ENCODE measurements at regions not wholly inside any gene's neighbourhood (a gene's known extent, or its start where the extent isn't known, plus 50 kb on each side); places are given as distances from the start of the nearest gene placed in this dataset.

DNA sequence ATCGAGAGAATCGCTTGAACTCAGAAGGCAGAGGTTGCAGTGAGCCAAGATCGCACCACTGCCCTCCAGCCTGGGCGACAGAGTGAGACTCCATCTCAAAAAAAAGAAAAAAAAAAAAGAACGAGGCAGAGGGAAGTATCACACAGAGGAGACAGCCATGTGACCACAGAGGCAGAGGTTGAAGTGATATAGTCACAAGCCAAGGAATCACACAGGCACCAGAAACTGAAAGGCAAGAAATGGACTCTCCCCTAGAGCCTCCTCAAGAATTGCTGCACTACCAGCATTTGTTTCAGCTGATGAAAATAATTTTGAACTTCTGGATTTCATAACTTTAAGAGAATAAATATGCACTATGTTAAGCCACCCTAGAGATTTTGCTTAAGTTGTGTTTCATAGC is 459.6 kb downstream of the PTPRC start:
- no peak overlapping the region for H3K4me2 ChIP-seq (ENCODE audit: low read depth, low read length, poor library complexity, severe bottlenecking)
- no peak overlapping the region for H3K27ac ChIP-seq (ENCODE audit: low read depth, low read length)
- no peaks in the 10 kb centered on the region for H3F3A ChIP-seq (ENCODE audit: insufficient read depth)
- no peaks in the 10 kb centered on the region for H4K20me1 ChIP-seq (ENCODE audit: low read depth, low read length)
- no peak overlapping the region for H3K9ac ChIP-seq (ENCODE audit: low read length)
- no peaks in the 10 kb centered on the region for H3K27me3 ChIP-seq (ENCODE audit: low read length)
- 0 out of 2 replicates have a peak, but pooled peaks cover 2% of the 10 kb centered on the region for H3K36me3 ChIP-seq (ENCODE audit: low read length)
- TF ChIP-seq, protein P1, sequence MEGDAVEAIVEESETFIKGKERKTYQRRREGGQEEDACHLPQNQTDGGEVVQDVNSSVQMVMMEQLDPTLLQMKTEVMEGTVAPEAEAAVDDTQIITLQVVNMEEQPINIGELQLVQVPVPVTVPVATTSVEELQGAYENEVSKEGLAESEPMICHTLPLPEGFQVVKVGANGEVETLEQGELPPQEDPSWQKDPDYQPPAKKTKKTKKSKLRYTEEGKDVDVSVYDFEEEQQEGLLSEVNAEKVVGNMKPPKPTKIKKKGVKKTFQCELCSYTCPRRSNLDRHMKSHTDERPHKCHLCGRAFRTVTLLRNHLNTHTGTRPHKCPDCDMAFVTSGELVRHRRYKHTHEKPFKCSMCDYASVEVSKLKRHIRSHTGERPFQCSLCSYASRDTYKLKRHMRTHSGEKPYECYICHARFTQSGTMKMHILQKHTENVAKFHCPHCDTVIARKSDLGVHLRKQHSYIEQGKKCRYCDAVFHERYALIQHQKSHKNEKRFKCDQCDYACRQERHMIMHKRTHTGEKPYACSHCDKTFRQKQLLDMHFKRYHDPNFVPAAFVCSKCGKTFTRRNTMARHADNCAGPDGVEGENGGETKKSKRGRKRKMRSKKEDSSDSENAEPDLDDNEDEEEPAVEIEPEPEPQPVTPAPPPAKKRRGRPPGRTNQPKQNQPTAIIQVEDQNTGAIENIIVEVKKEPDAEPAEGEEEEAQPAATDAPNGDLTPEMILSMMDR (IDR thresholded peaks at IDR 0.05; ENCODE audit: insufficient read depth, low read length, poor library complexity, severe bottlenecking) = no peak
- no peak for TF ChIP-seq EZH2phosphoT487 (conservative IDR thresholded peaks at IDR 0.05; ENCODE audit: low read length)
- no peak overlapping the region for H3K4me3 ChIP-seq (ENCODE audit: insufficient read depth, low read length, poor library complexity, severe bottlenecking)
- no peaks in the 10 kb centered on the region for H3K9me2 ChIP-seq (replicated peaks; ENCODE audit: insufficient read depth, low read length)
- H3K79me2 ChIP-seq (ENCODE audit: insufficient read depth, low read length) = no peaks in the 10 kb centered on the region
- H2AFZ ChIP-seq (ENCODE audit: low read depth, low read length, severe bottlenecking) = no peak overlapping the region
- H3K9me3 ChIP-seq (ENCODE audit: insufficient read depth, low read length) = no peaks in the 10 kb centered on the region

DNA sequence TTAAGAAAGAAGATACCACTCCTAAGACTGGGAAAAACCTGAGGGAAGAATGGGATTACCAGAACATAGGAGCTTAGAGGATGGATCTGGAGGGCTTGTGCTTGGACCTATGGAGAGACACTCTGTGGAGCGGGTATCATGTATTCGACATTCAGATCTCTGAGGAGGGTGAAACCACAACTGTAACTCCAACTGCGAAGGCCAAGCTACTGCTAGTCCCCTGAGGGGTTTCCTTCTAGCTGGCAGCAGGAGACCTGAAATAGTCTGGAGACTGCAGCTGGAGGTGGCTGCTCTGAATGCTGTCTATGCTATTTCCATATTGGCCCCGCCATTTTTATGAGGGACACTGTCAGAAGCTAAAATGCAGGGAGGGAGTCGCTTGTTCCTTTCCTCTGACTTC is 462.3 kb downstream of the PTPRC start:
- no peaks in the 10 kb centered on the region for H3F3A ChIP-seq (ENCODE audit: insufficient read depth)
- no peaks in the 10 kb centered on the region for H3K9me2 ChIP-seq (replicated peaks; ENCODE audit: insufficient read depth, low read length)
- no peak overlapping the region for H3K4me3 ChIP-seq (ENCODE audit: insufficient read depth, low read length, poor library complexity, severe bottlenecking)
- H3K27ac ChIP-seq (ENCODE audit: low read depth, low read length) = no peak overlapping the region
- H3K9ac ChIP-seq (ENCODE audit: low read length) = no peak overlapping the region
- no peak overlapping the region for H3K4me2 ChIP-seq (ENCODE audit: low read depth, low read length, poor library complexity, severe bottlenecking)
- H3K79me2 ChIP-seq (ENCODE audit: insufficient read depth, low read length) = no peaks in the 10 kb centered on the region
- no peaks in the 10 kb centered on the region for H3K27me3 ChIP-seq (ENCODE audit: low read length)
- H4K20me1 ChIP-seq (ENCODE audit: low read depth, low read length) = no peaks in the 10 kb centered on the region
- 0 out of 2 replicates have a peak, but pooled peaks cover 3% of the 10 kb centered on the region for H3K36me3 ChIP-seq (ENCODE audit: low read length)
- no peaks in the 10 kb centered on the region for H3K9me3 ChIP-seq (ENCODE audit: insufficient read depth, low read length)
- TF ChIP-seq, protein P1 (IDR thresholded peaks at IDR 0.05; ENCODE audit: insufficient read depth, low read length, poor library complexity, severe bottlenecking) = no peak
- no peak for TF ChIP-seq EZH2phosphoT487 (conservative IDR thresholded peaks at IDR 0.05; ENCODE audit: low read length)
- H2AFZ ChIP-seq (ENCODE audit: low read depth, low read length, severe bottlenecking) = no peak overlapping the region

DNA sequence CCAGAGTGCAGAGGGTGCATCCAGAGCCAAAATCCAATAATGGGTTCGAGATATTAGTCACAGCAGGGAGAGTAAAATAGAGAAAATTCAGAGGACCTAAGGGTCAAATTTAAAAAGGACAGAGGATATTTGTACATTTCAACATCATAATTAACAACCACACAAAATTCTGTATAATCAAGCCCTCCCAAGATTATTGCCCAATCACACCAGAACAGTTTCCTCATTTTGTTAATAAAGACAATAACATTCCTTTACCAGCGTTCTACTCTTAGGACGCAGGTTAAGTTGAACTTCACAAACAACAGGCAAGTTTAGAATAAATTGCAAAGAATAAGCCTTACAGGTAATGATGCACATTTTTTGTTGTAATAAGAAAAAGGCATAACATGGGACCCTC is 462.8 kb downstream of the PTPRC start:
- Histone ChIP-seq H3K9me2 (replicated peaks; ENCODE audit: insufficient read depth, low read length) (no peaks in the 10 kb centered on the region), H3K9me3 (ENCODE audit: insufficient read depth, low read length) (no peaks in the 10 kb centered on the region), H3K27me3 (ENCODE audit: low read length) (no peaks in the 10 kb centered on the region), H4K20me1 (ENCODE audit: low read depth, low read length) (no peaks in the 10 kb centered on the region), H3K27ac (ENCODE audit: low read depth, low read length) (no peak overlapping the region), H3K4me2 (ENCODE audit: low read depth, low read length, poor library complexity, severe bottlenecking) (no peak overlapping the region), H3K4me3 (ENCODE audit: insufficient read depth, low read length, poor library complexity, severe bottlenecking) (no peak overlapping the region), H2AFZ (ENCODE audit: low read depth, low read length, severe bottlenecking) (no peak overlapping the region), H3K9ac (ENCODE audit: low read length) (no peak overlapping the region), H3F3A (ENCODE audit: insufficient read depth) (no peaks in the 10 kb centered on the region), H3K36me3 (ENCODE audit: low read length) (0 out of 2 replicates have a peak, but pooled peaks cover 3% of the 10 kb centered on the region), H3K79me2 (ENCODE audit: insufficient read depth, low read length) (no peaks in the 10 kb centered on the region)
- TF ChIP-seq, protein P1 (IDR thresholded peaks at IDR 0.05; ENCODE audit: insufficient read depth, low read length, poor library complexity, severe bottlenecking) = no peak
- TF ChIP-seq EZH2phosphoT487 (conservative IDR thresholded peaks at IDR 0.05; ENCODE audit: low read length) = no peak
